Nephron (organoid): ENCODE measurements at regions not wholly inside any gene's neighbourhood (a gene's known extent, or its start where the extent isn't known, plus 50 kb on each side); places are given as distances from the start of the nearest gene placed in this dataset.

ENCODE experiments used
- H3K27ac Mint-ChIP-seq, 3 experiments: 2 replicates each; pipeline ENCODE4 v1.8.0; 2020; ENCODE audit warnings: mixed read lengths in 3 of 3, mild to moderate bottlenecking in 2 of 3, moderate library complexity in 1 of 3
- H3K27me3 Mint-ChIP-seq: 2 replicates; pipeline ENCODE4 v1.8.0; 2021; ENCODE audit warnings: low read depth, mild to moderate bottlenecking, moderate library complexity, mixed read lengths
- H3K36me3 Mint-ChIP-seq: 2 replicates; pipeline ENCODE4 v1.8.0; 2020; ENCODE audit warnings: low read depth, mixed read lengths
- H3K4me1 Mint-ChIP-seq: 2 replicates; pipeline ENCODE4 v1.8.0; 2020; ENCODE audit warnings: mixed read lengths
- H3K4me3 Mint-ChIP-seq, 3 experiments: 2 replicates each; pipeline ENCODE4 v1.8.0; 2020; ENCODE audit warnings: mild to moderate bottlenecking in 3 of 3, mixed read lengths in 3 of 3, moderate library complexity in 2 of 3
- H3K9me3 Mint-ChIP-seq: 2 replicates; pipeline ENCODE4 v1.8.0; 2020; ENCODE audit warnings: mixed read lengths
- CTCF ChIP-seq, 3 experiments: fragments of 200-600 bp; sonication (generic); IDR thresholded peaks; one replicate each; pipeline ENCODE4 v1.5.0; 2021; ENCODE audit warnings: antibody characterized with exemption in 3 of 3; ENCODE audit not compliant: unreplicated experiment in 3 of 3

GRCh38 chr7:109354000-109354399, 784.3 kb downstream of the DNAJB9 start:
- Mint-ChIP-seq H3K4me1 (no peaks in the 10 kb centered on the region), H3K27ac (no peak overlapping the region), H3K36me3 (no peaks in the 10 kb centered on the region), H3K4me3 (no peak overlapping the region), H3K27me3 (no peaks in the 10 kb centered on the region), H3K9me3 (no peaks in the 10 kb centered on the region)
- TF ChIP-seq CTCF (IDR thresholded peaks at IDR 0.05; ENCODE audit: unreplicated experiment in 3 of 3), result no peak

GRCh38 chr7:109354552-109354951, 784.9 kb downstream of the DNAJB9 start:
- Mint-ChIP-seq H3K36me3 (no peaks in the 10 kb centered on the region), H3K27ac (no peak overlapping the region), H3K9me3 (no peaks in the 10 kb centered on the region), H3K4me3 (no peak overlapping the region), H3K4me1 (no peaks in the 10 kb centered on the region), H3K27me3 (no peaks in the 10 kb centered on the region)
- no peak for TF ChIP-seq CTCF (IDR thresholded peaks at IDR 0.05; ENCODE audit: unreplicated experiment in 3 of 3)

GRCh38 chr7:109375823-109376222, 806.1 kb downstream of the DNAJB9 start:
- Mint-ChIP-seq H3K4me3 (no peak overlapping the region), H3K27ac (no peak overlapping the region)
- no peak for TF ChIP-seq CTCF (IDR thresholded peaks at IDR 0.05; ENCODE audit: unreplicated experiment in 3 of 3)

GRCh38 chr7:109376576-109376975, 806.9 kb downstream of the DNAJB9 start:
- no peak overlapping the region for H3K27ac Mint-ChIP-seq
- H3K4me3 Mint-ChIP-seq, result no peak overlapping the region
- no peaks in the 10 kb centered on the region for H3K27me3 Mint-ChIP-seq
- H3K4me1 Mint-ChIP-seq, result no peaks in the 10 kb centered on the region
- no peaks in the 10 kb centered on the region for H3K36me3 Mint-ChIP-seq
- no peak for TF ChIP-seq CTCF (IDR thresholded peaks at IDR 0.05; ENCODE audit: unreplicated experiment in 3 of 3)
- no peaks in the 10 kb centered on the region for H3K9me3 Mint-ChIP-seq

More at GRCh38 chr7:109375823-109376222, 806.1 kb downstream of the DNAJB9 start:
- no peaks in the 10 kb centered on the region for H3K9me3 Mint-ChIP-seq
- no peaks in the 10 kb centered on the region for H3K36me3 Mint-ChIP-seq
- H3K27me3 Mint-ChIP-seq, result no peaks in the 10 kb centered on the region
- no peaks in the 10 kb centered on the region for H3K4me1 Mint-ChIP-seq

- H3K4me3 Mint-ChIP-seq, result no peak overlapping the region
- no peak overlapping the region for H3K27ac Mint-ChIP-seq
- no peaks in the 10 kb centered on the region for H3K9me3 Mint-ChIP-seq
- no peaks in the 10 kb centered on the region for H3K27me3 Mint-ChIP-seq
- H3K4me1 Mint-ChIP-seq, result no peaks in the 10 kb centered on the region
- H3K36me3 Mint-ChIP-seq, result no peaks in the 10 kb centered on the region
- TF ChIP-seq CTCF (IDR thresholded peaks at IDR 0.05; ENCODE audit: unreplicated experiment in 3 of 3), result no peak
Observed at GRCh38 chr7:109377076-109377884, 807.6 kb downstream of the DNAJB9 start.

GRCh38 chr7:109386959-109387358, 817.3 kb downstream of the DNAJB9 start:
- peaks cover 4% of the 10 kb centered on the region for H3K9me3 Mint-ChIP-seq
- H3K27ac Mint-ChIP-seq, result no peak overlapping the region
- H3K36me3 Mint-ChIP-seq, result no peaks in the 10 kb centered on the region
- H3K27me3 Mint-ChIP-seq, result no peaks in the 10 kb centered on the region
- H3K4me3 Mint-ChIP-seq, result no peak overlapping the region
- H3K4me1 Mint-ChIP-seq, result no peaks in the 10 kb centered on the region
- no peak for TF ChIP-seq CTCF (IDR thresholded peaks at IDR 0.05; ENCODE audit: unreplicated experiment in 3 of 3)
